IPS-20b (cell line): ENCODE measurements at regions not wholly inside any gene's neighbourhood (a gene's known extent, or its start where the extent isn't known, plus 50 kb on each side); places are given as distances from the start of the nearest gene placed in this dataset.

Source experiments
- H3K27ac ChIP-seq: one replicate; pipeline ENCODE4 v1.5.1; 2013; ENCODE audit warnings: low read length
- H3K27me3 ChIP-seq: 2 replicates; pipeline ENCODE4 v1.6.1; 2013; ENCODE audit warnings: mild to moderate bottlenecking, low read length, inconsistent platforms; ENCODE audit not compliant: insufficient read depth
- H3K36me3 ChIP-seq: 2 replicates; pipeline ENCODE4 v1.6.1; 2013; ENCODE audit warnings: low read depth, mild to moderate bottlenecking, inconsistent platforms, low read length, moderate library complexity; ENCODE audit not compliant: insufficient read depth
- H3K4me1 ChIP-seq: 2 replicates; pipeline ENCODE4 v1.6.1; 2013; ENCODE audit warnings: mild to moderate bottlenecking, control low read depth, inconsistent platforms, low read length, moderate library complexity; ENCODE audit not compliant: insufficient read depth
- H3K4me3 ChIP-seq: 2 replicates; pipeline ENCODE4 v1.5.1; 2013; ENCODE audit warnings: mild to moderate bottlenecking, low read length, inconsistent platforms
- H3K9ac ChIP-seq: 2 replicates; pipeline ENCODE4 v1.6.1; 2013; ENCODE audit warnings: low read depth, mild to moderate bottlenecking, inconsistent platforms, low read length, moderate library complexity
- H3K9me3 ChIP-seq: 2 replicates; pipeline ENCODE4 v1.6.1; 2013; ENCODE audit warnings: mild to moderate bottlenecking, low read depth, low read length, inconsistent platforms; ENCODE audit not compliant: insufficient read depth

- no peak overlapping the region for H3K4me3 ChIP-seq
Measured at GRCh38 chr2:118473846-118474540, 373.5 kb downstream of the EN1 start.

GRCh38 chr2:118473241-118473640, 374.2 kb downstream of the EN1 start:
- H3K27ac ChIP-seq: no peak overlapping the region

More at GRCh38 chr2:118473846-118474540, 373.5 kb downstream of the EN1 start:
- Histone ChIP-seq H3K36me3 (no peaks in the 10 kb centered on the region), H3K9ac (no peak overlapping the region), H3K9me3 (no peaks in the 10 kb centered on the region), H3K27me3 (peaks cover 26% of the 10 kb centered on the region), H3K27ac (no peak overlapping the region), H3K4me1 (peaks cover 11% of the 10 kb centered on the region; the same call in 1 of the 2 replicates)

GRCh38 chr2:118470297-118470696, 377.2 kb downstream of the EN1 start:
- no peaks in the 10 kb centered on the region for H3K36me3 ChIP-seq
- peaks cover 17% of the 10 kb centered on the region for H3K27me3 ChIP-seq
- H3K27ac ChIP-seq: no peak overlapping the region
- H3K9me3 ChIP-seq: no peaks in the 10 kb centered on the region
- peaks cover 8% of the 10 kb centered on the region; the same call in 1 of the 2 replicates for H3K4me1 ChIP-seq
- H3K4me3 ChIP-seq: no peak overlapping the region
- no peak overlapping the region for H3K9ac ChIP-seq

More at GRCh38 chr2:118473241-118473640, 374.2 kb downstream of the EN1 start:
- no peak overlapping the region for H3K9ac ChIP-seq
- no peaks in the 10 kb centered on the region for H3K9me3 ChIP-seq
- peaks cover 11% of the 10 kb centered on the region; the same call in 1 of the 2 replicates for H3K4me1 ChIP-seq
- H3K36me3 ChIP-seq: no peaks in the 10 kb centered on the region
- no peak overlapping the region for H3K4me3 ChIP-seq
- H3K27me3 ChIP-seq: peaks cover 30% of the 10 kb centered on the region

GRCh38 chr2:118469103-118469502, 378.3 kb downstream of the EN1 start:
- H3K27me3 ChIP-seq: peaks cover 8% of the 10 kb centered on the region; the same call in 1 of the 2 replicates
- H3K9me3 ChIP-seq: no peaks in the 10 kb centered on the region
- H3K36me3 ChIP-seq: no peaks in the 10 kb centered on the region
- no peak overlapping the region for H3K4me3 ChIP-seq
- H3K4me1 ChIP-seq: peaks cover 4% of the 10 kb centered on the region; the same call in 1 of the 2 replicates
- H3K27ac ChIP-seq: no peak overlapping the region
- H3K9ac ChIP-seq: no peak overlapping the region

- Histone ChIP-seq H3K27me3 (peaks cover 8% of the 10 kb centered on the region; the same call in 1 of the 2 replicates), H3K9ac (no peak overlapping the region), H3K4me3 (no peak overlapping the region), H3K27ac (no peak overlapping the region), H3K36me3 (no peaks in the 10 kb centered on the region), H3K9me3 (no peaks in the 10 kb centered on the region), H3K4me1 (no peaks in the 10 kb centered on the region)
Measured at GRCh38 chr2:118464546-118465265, 376.4 kb downstream of the INSIG2 start.

GRCh38 chr2:118464046-118464445, 375.8 kb downstream of the INSIG2 start:
- H3K36me3 ChIP-seq: no peaks in the 10 kb centered on the region
- H3K27me3 ChIP-seq: peaks cover 6% of the 10 kb centered on the region; the same call in 1 of the 2 replicates
- no peaks in the 10 kb centered on the region for H3K4me1 ChIP-seq
- no peak overlapping the region for H3K4me3 ChIP-seq
- H3K9ac ChIP-seq: no peak overlapping the region
- no peaks in the 10 kb centered on the region for H3K9me3 ChIP-seq
- no peak overlapping the region for H3K27ac ChIP-seq

GRCh38 chr2:118460425-118460824, 372.2 kb downstream of the INSIG2 start:
- Histone ChIP-seq H3K27ac (no peak overlapping the region), H3K9me3 (no peaks in the 10 kb centered on the region)

GRCh38 chr2:118459426-118459825, 371.2 kb downstream of the INSIG2 start:
- Histone ChIP-seq H3K27me3 (no peaks in the 10 kb centered on the region), H3K9me3 (no peaks in the 10 kb centered on the region), H3K36me3 (no peaks in the 10 kb centered on the region), H3K27ac (no peak overlapping the region), H3K4me3 (no peak overlapping the region), H3K9ac (no peak overlapping the region), H3K4me1 (no peaks in the 10 kb centered on the region)

More at GRCh38 chr2:118460425-118460824, 372.2 kb downstream of the INSIG2 start:
- H3K36me3 ChIP-seq: no peaks in the 10 kb centered on the region
- no peaks in the 10 kb centered on the region for H3K4me1 ChIP-seq
- H3K9ac ChIP-seq: no peak overlapping the region
- no peak overlapping the region for H3K4me3 ChIP-seq
- H3K27me3 ChIP-seq: no peaks in the 10 kb centered on the region

GRCh38 chr2:118457951-118458350, 369.7 kb downstream of the INSIG2 start:
- no peaks in the 10 kb centered on the region for H3K4me1 ChIP-seq
- H3K36me3 ChIP-seq: no peaks in the 10 kb centered on the region
- H3K9ac ChIP-seq: no peak overlapping the region
- no peaks in the 10 kb centered on the region for H3K27me3 ChIP-seq
- no peak overlapping the region for H3K4me3 ChIP-seq
- H3K27ac ChIP-seq: no peak overlapping the region
- H3K9me3 ChIP-seq: no peaks in the 10 kb centered on the region

- Histone ChIP-seq H3K4me1 (peaks cover 9% of the 10 kb centered on the region; the same call in 1 of the 2 replicates), H3K9ac (no peak overlapping the region)
Measured at GRCh38 chr2:118449401-118449800, 361.1 kb downstream of the INSIG2 start.

GRCh38 chr2:118443596-118443995, 355.3 kb downstream of the INSIG2 start:
- Histone ChIP-seq H3K36me3 (no peaks in the 10 kb centered on the region), H3K27me3 (no peaks in the 10 kb centered on the region), H3K4me3 (no peak overlapping the region), H3K9me3 (no peaks in the 10 kb centered on the region), H3K4me1 (peaks cover 16% of the 10 kb centered on the region; the same call in 1 of the 2 replicates), H3K9ac (no peak overlapping the region), H3K27ac (no peak overlapping the region)

More at GRCh38 chr2:118449401-118449800, 361.1 kb downstream of the INSIG2 start:
- Histone ChIP-seq H3K27me3 (no peaks in the 10 kb centered on the region), H3K27ac (no peak overlapping the region), H3K9me3 (no peaks in the 10 kb centered on the region; the same call in 1 of the 2 replicates), H3K36me3 (no peaks in the 10 kb centered on the region), H3K4me3 (no peak overlapping the region)
